Stimulated activated CD4-positive, alpha-beta T cell treated with anti-CD3 and anti-CD28 coated beads, Interleukin-1b, Interleukin-23, amount 100 ng/mL, for 24 hours (primary cell): ENCODE measurements at regions not wholly inside any gene's neighbourhood (a gene's known extent, or its start where the extent isn't known, plus 50 kb on each side); places are given as distances from the start of the nearest gene placed in this dataset.

Source experiments
- DNase-seq, 4 experiments: peaks; one replicate each; pipeline ENCODE4 v3.0.0-alpha.2; 2020; ENCODE audit warnings: low read depth in 4 of 4, low spot score in 1 of 4

GRCh38 chr2:129707800-129708199, 271.7 kb upstream of the RAB6C start:
- no peak for DNase-seq

GRCh38 chr2:129708221-129708967, 271.1 kb upstream of the RAB6C start:
- no peak for DNase-seq

- DNase-seq: no peak
Observed at GRCh38 chr2:129709001-129709955, 270.2 kb upstream of the RAB6C start.

GRCh38 chr2:129709956-129710598, 269.4 kb upstream of the RAB6C start:
- DNase-seq: no peak

GRCh38 chr2:129710670-129711495, 268.6 kb upstream of the RAB6C start:
- DNase-seq: no peak

- no peak for DNase-seq
Observed at GRCh38 chr2:129711816-129712675, 267.4 kb upstream of the RAB6C start.

GRCh38 chr2:129712676-129712985, 266.8 kb upstream of the RAB6C start:
- no peak for DNase-seq

- DNase-seq: no peak
Observed at GRCh38 chr2:129713337-129713736, 266.1 kb upstream of the RAB6C start.

- DNase-seq: no peak
Observed at GRCh38 chr2:129716781-129717559, 262.5 kb upstream of the RAB6C start.

- DNase-seq: no peak
Observed at GRCh38 chr2:129717560-129718130, 261.8 kb upstream of the RAB6C start.

GRCh38 chr2:129719335-129719734, 260.1 kb upstream of the RAB6C start:
- no peak for DNase-seq

- no peak for DNase-seq
Observed at GRCh38 chr2:129720360-129720759, 259.1 kb upstream of the RAB6C start.

- DNase-seq: no peak
Observed at GRCh38 chr2:129720761-129721160, 258.7 kb upstream of the RAB6C start.

GRCh38 chr2:129721236-129721635, 258.2 kb upstream of the RAB6C start:
- no peak for DNase-seq

- DNase-seq: no peak
Observed at GRCh38 chr2:129721846-129722245, 257.6 kb upstream of the RAB6C start.

- no peak for DNase-seq
Observed at GRCh38 chr2:129722306-129723019, 257.0 kb upstream of the RAB6C start.

GRCh38 chr2:129723277-129724020, 256.0 kb upstream of the RAB6C start:
- no peak for DNase-seq
